HG03097 (cell line): ENCODE measurements at regions not wholly inside any gene's neighbourhood (a gene's known extent, or its start where the extent isn't known, plus 50 kb on each side); places are given as distances from the start of the nearest gene placed in this dataset.

Experiments
- ATAC-seq: cut with Tn5 transposase; IDR thresholded peaks from one replicate; pipeline ENCODE4 v1.9.1; 2021; ENCODE audit not compliant: unreplicated experiment, low FRiP score

DNA sequence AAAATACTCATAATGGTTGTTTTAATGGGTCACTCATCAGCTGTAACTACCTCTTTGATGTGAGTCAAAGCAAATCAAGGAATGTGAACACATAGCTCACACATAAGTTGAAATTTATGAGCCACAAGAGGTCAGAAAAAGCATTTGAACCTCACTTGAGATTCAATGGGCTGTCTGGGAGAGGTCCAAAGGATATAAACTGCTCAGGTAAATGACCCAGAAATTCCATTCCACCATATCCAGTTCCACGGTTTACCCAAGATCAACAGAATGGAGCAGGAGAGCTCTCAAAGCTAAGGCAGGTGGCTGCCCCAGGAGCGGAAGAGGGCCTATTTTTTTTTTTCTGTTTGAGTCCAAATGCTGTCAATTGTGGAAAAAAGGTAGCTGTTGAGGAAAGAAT is 464.1 kb downstream of the TNS1 start:
- no peak for ATAC-seq

- no peak for ATAC-seq
Measured at GRCh38 chr2:217535957-217536708, 466.7 kb downstream of the TNS1 start.

- ATAC-seq, result no peak
Measured at GRCh38 chr2:217530392-217531090, 472.3 kb downstream of the TNS1 start.

GRCh38 chr2:217529271-217529670 is 473.5 kb downstream of the TNS1 start:
- ATAC-seq, result no peak

DNA sequence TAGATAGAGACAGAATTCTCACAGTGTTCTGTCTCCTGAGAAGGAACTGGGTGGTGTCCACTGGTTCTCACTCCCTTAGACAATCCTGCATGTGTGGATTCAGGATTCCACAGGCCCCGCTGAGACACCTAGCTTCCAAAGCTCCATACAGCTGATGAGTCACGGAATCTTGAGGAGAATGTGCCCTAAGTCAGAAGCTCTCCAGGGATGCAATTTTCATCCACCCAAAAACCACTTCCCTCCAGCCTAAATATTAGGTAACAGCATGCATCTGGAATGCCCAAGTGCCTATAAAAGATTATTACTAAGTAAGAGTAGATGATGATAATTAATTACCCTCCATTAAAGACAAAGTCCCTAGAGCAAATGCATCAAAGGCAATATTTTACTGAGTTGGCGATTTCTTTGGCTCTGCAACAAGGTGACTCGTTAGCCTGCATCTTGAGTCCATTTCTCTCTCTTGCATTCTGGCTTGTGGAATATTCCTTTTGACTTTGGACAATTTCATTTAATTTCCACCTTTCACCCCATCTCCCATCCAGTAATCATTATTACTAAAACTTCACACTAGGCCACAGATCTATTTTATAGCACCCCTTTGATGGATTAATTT is 475.1 kb downstream of the TNS1 start:
- no peak for ATAC-seq

- ATAC-seq, result no peak
Measured at GRCh38 chr2:217525076-217525475, 477.7 kb downstream of the TNS1 start.

- ATAC-seq, result no peak
Measured at GRCh38 chr2:217523286-217523685, 479.5 kb downstream of the TNS1 start.

DNA sequence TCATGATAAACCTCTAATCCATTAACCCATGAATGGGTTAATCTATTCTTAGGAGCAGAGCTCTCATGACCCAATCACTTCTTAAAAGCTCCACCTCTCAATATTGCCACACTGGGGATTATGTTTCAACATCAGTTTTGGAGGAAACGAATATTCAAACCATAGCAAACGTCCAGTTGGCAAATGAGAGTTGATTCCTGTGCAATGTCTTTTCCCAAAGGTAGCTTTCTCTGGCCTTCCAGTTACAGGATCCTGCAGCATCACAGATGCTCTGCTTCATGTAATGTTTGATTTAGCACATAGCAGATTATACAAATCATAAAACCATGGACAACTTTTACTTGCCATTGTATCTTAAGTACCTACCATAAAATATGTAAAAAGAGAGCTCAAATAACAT is 481.0 kb downstream of the TNS1 start:
- no peak for ATAC-seq

DNA sequence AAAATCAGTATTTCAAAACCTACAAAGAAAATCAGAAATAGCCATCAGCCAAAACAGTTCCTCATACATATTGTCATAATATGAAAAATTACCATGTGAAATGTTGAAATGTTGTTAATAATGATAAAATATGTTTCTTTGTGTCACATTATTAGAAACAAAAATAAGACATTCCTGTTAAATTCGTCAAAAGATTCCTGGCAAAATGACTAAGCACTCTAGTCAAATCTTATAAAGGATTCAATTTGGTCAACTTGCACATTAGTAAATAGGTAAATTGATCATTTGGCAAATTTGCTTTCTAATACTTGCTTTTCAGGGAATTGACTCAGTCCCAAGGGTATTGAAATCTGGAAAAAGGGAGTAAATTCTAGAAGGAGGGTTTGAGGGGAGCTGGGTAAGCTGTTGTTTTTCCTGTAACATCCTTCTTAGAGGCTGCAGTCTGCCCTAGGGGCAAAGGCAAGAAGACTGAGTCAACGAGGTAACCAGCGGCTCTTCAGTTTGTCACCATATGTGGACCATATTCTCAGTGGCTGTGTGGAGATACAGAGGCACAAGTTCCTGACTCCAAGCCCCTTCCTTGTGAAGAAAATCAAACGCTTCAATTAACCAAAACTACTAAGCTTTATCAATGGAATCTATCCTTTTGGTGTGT is 482.3 kb downstream of the TNS1 start:
- ATAC-seq, result no peak

DNA sequence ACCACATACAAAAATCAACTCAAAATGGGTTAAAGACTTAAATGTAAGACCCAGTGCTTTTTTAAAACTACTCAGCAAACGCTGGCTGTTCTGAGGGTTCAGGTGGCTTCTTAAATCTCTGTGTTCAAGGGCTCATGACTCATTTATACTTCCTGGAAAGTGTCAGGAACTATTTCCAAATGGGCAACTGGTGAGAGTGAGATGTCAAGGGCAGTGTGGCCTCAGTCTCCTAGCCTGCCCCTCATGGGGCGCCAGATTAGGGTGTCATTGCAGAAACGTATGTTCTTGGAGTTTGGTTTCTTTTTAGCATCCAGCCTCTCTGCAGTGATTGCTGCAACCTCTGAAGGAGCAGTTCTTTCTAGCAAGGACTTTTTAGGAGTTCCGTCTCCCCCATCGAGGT is 485.4 kb downstream of the TNS1 start:
- no peak for ATAC-seq

- ATAC-seq, result no peak
Measured at GRCh38 chr2:217515615-217516309, 487.0 kb downstream of the TNS1 start.

- no peak for ATAC-seq
Measured at GRCh38 chr2:217513258-217513657, 489.5 kb downstream of the TNS1 start.

GRCh38 chr2:217512728-217513127 is 490.1 kb downstream of the TNS1 start:
- no peak for ATAC-seq

GRCh38 chr2:217512259-217512658 is 490.5 kb downstream of the TNS1 start:
- ATAC-seq, result no peak

DNA sequence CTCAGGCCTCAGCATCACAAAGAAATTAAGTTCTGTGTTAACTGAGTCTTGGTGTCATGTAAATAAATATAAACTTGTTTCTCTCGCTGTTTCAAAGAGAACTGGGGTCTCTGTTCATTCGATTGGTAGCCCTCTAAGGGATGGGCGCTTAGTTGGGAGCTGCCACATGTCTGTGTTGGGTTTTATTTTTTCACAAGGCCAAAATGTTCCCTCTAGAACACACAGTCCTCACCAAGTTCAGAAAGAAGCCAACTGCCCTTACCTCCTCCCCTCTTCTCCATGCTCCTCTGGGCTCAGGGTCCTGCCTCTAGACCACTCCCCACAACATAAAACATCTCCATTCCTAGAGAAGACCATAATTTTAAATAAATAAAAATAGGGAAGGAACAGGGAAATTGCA is 490.9 kb downstream of the TNS1 start:
- no peak for ATAC-seq

DNA sequence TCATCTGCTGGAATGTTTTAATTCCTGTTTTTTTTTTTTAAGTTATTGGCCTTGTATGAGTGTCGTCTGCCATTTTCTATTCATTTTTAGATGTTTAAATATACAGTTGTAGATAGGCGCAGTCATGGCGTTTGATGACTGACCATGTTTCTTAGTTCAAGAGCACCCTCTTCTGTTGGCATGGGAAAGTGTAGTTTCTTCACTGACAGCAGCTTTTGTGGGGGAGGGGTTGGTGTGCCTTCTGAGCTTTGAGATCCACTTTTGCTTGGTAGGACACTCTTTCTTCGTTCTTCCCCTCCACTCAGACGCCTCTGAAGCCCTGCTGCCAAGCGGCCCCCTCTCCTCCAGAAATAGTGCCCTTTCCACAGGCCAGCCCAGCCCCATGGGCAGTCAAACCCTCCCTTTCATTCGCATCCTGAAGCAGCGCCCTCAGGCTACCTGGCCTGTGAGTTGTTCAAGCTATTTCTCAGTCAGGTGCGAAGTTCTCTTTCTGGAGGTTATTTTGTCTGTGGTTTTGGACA is 492.0 kb downstream of the TNS1 start:
- no peak for ATAC-seq

DNA sequence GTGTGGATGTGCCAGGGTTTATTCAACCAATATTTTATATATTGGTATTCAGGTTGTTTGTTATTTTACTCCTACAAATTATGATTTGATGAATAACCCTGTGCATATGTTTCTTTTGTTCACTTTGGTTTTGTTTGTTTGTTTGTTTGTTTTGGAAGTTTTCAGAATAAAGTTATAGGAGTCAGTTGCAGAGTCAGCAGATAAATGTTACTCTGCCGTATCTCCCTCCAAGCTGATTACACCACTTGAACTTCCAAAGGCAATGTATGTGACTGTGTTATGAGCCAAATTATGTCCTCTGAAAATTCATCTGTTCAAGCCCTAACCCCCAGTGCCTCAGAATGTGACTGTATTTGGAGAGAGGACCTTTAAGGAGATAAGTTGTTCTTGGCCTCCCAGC is 497.5 kb downstream of the TNS1 start:
- no peak for ATAC-seq

GRCh38 chr2:217501887-217502286 is 500.9 kb downstream of the TNS1 start:
- no peak for ATAC-seq

DNA sequence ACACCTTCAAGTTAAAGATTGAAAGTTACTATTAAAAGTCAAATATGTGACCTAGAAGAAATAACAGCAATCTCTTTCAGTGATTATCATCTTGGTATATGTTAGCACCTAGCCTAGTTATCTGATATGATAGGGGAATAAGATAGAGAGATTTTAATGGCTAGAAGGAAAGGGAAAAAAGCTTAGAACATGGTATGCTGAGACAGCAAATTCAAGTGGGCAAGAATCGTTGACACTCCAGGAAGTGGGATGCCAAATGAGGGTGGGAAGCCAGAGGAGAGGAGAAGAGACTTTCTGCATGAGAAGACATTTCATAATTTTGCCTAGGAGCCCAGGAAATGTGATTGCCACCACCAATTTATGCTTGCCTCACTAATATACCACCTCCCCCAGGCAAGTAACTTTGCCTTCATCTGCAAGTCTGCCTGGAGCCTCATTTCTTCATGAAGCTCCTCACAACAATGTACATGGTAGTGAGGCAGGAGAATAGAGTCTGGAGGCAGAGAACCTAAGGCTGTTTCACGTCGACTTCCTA is 504.9 kb downstream of the TNS1 start:
- ATAC-seq, result no peak

DNA sequence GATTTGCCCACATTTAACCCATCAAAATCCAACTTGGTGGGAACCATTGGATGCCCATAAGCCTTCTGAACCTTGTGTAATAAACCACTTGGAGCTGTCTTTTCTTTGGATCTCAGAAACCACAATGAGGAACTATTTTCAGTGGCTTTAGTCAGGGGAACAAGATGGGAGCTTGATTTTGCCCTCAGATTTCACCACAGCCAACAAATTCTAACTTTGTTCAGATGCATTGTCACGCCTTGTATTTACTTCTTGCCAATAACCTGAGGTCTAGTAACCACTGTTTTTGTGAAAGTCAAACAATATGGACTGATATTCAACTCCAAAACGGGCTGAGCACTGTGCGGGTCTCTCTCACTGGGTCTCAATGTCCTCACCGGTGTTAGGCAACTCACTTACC is 508.2 kb downstream of the TNS1 start:
- ATAC-seq, result no peak
